ENCODE measurements at regions not wholly inside any gene's neighbourhood (a gene's known extent, or its start where the extent isn't known, plus 50 kb on each side); places are given as distances from the start of the nearest gene placed in this dataset.
A peak's percentile ranks its signal among the peaks of the same experiment; 100 is the strongest.

DNA sequence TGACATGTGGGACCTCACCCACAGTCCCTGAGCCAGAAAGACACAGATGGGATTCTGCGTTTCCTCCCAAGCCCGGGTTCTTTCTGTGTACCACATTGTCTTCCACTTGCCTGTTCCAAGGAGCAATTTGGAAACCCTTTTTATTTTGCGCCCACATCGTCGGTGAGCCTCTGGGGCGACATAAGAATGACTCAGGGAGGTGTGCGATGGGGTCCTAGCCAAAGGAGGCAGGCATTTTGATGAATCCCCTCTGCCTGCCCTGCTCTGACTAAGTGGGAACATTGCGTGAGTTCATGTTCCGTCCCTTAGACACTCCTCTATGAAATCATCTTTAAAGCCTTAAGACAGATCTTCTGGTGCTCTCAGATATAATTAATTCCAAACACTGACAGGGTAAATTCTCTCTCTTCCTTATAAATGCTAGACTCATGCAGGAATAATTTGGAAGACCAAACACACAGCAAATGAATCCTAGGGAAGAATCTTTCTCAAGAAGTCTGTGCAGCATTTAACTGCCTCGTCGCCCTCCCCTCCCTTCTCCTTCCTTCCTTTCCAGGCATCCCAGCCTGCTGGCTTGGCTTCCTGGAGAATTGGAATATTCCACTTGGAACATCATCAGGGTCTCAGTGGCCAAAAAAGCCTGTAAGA is 52.7 kb upstream of the FOXF1 start:
- TF ChIP-seq, protein P1, sequence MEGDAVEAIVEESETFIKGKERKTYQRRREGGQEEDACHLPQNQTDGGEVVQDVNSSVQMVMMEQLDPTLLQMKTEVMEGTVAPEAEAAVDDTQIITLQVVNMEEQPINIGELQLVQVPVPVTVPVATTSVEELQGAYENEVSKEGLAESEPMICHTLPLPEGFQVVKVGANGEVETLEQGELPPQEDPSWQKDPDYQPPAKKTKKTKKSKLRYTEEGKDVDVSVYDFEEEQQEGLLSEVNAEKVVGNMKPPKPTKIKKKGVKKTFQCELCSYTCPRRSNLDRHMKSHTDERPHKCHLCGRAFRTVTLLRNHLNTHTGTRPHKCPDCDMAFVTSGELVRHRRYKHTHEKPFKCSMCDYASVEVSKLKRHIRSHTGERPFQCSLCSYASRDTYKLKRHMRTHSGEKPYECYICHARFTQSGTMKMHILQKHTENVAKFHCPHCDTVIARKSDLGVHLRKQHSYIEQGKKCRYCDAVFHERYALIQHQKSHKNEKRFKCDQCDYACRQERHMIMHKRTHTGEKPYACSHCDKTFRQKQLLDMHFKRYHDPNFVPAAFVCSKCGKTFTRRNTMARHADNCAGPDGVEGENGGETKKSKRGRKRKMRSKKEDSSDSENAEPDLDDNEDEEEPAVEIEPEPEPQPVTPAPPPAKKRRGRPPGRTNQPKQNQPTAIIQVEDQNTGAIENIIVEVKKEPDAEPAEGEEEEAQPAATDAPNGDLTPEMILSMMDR (IDR thresholded peaks at IDR 0.05; ENCODE audit: insufficient read depth, low read length, missing control alignments): no peak
- H3K4me3 ChIP-seq (ENCODE audit: low read depth, low read length): peak overlapping the region; percentile 3; the same call in 1 of the 2 replicates
- CTCF ChIA-PET: interaction anchor here (1.1 to 3.8 kb wide), 2 partner anchors 11 to 60 kb away, joined by 3 to 15 read pairs; no protein-coding TSS in a partner anchor
- POLR2A ChIA-PET: no interaction called here
- DNase-seq (ENCODE audit: low read depth, low spot score): peak; percentile 82

DNA sequence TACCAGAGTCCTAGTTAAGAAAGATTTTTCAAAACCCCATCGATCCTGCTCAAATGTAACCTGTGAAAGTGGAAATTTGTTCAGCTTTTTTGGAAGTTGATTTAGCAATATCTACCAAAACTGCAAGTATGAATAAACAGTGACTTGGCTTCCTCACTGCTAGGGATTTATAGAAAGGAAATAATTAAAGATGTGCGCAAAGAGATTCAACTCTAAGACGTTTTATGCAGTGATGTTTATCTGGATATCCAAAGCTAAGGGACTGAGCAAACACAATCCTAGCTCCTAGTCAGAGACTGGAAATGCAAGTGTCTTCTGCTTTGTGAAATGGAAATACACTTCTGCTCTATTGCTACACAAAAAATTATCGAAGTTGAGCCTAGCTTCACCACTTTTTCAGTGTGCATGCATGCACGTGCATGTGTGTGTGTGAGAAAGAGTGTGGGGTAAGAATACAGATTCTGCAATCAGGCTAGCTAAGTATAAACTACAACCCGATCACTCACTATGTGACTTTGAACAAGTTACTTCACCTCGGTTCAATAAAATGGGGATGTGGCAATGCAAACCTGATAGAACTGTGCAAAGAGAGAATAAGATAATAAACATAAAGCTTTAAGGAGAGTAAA is 52.1 kb upstream of the FOXF1 start:
- CTCF ChIA-PET: interaction anchor here (0.7 to 3.8 kb wide), 6 partner anchors 10 to 249 kb away, joined by 3 to 15 read pairs (median 3); no protein-coding TSS in a partner anchor
- DNase-seq (ENCODE audit: low read depth, low spot score): no peak
- TF ChIP-seq, protein P1 (IDR thresholded peaks at IDR 0.05; ENCODE audit: insufficient read depth, low read length, missing control alignments): no peak
- no peak overlapping the region; the same call in 1 of the 2 replicates for H3K4me3 ChIP-seq (ENCODE audit: low read depth, low read length)
- POLR2A ChIA-PET: interaction anchor here (1.4 kb wide), 1 partner anchor 52 kb away, joined by 4 read pairs; the partner anchor contains the start of gene FOXF1

DNA sequence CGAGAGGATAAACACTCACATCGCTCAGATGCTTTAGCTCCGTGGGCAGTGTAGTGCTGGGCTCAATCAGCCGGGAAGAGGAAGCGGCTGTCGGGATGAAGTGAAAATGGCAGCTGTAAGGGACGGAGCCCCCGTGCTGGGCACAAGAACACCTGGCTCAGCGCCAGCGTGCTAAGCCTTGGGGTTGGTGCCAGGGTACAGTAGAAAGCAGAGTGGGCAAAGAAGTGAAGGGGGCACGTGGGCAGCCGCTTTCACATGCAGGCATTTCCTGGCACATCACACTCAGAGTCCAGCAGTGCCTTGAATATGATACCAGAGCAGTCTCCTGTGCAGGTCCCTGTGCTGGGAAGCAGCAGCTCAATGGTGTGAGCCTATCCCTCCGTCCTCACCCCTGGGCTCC is 51.1 kb upstream of the FOXF1 start:
- H3K4me3 ChIP-seq (ENCODE audit: low read depth, low read length): no peak overlapping the region
- DNase-seq (ENCODE audit: low read depth, low spot score): no peak
- POLR2A ChIA-PET: interaction anchor here (1.4 kb wide), 1 partner anchor 51 kb away, joined by 4 read pairs; the partner anchor contains the start of gene FOXF1
- CTCF ChIA-PET: interaction anchor here (0.7 to 3.8 kb wide), 4 partner anchors 13 to 250 kb away, joined by 3 to 15 read pairs (median 3); no protein-coding TSS in a partner anchor
- TF ChIP-seq, protein P1 (IDR thresholded peaks at IDR 0.05; ENCODE audit: insufficient read depth, low read length, missing control alignments): no peak

All from AG04449 (cell line).